ENCODE measurements at regions not wholly inside any gene's neighbourhood (a gene's known extent, or its start where the extent isn't known, plus 50 kb on each side); places are given as distances from the start of the nearest gene placed in this dataset.

DNA sequence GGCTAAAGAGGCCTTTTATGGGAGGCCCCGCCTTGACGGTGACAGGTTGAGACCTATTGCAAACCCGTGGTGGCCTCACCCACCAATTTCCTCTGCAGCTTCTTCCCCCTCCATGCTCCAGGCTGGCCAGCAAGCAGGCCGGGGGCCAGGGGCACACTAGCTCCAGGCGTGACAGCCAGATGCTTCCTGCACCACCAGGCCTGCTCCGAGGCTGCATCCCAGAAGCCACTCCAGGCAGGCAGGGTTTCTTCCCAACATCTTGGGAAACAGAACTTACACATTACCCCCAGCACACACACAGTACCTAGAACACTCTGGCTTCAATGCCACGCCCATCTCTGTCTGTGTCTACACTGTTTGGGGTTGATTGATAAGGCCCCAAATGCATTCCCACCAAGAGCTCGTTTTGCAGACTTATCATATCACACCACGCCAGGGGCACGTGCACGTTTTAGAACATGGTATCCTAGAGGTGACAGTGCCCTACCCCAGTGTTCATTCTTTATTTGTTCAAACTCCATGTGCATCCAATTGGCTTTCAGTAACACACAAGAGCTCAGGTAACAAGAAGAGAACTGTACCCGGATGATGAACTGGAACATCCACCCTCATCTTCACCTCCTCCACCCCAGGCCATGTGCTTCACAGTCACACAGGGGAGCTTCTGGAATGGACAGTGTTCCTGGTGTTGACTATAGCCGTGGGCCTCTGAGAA is 221.4 kb upstream of the RREB1 start (continued):
- TF ChIP-seq, protein P1, sequence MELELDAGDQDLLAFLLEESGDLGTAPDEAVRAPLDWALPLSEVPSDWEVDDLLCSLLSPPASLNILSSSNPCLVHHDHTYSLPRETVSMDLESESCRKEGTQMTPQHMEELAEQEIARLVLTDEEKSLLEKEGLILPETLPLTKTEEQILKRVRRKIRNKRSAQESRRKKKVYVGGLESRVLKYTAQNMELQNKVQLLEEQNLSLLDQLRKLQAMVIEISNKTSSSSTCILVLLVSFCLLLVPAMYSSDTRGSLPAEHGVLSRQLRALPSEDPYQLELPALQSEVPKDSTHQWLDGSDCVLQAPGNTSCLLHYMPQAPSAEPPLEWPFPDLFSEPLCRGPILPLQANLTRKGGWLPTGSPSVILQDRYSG (tag; conservative IDR thresholded peaks at IDR 0.05; ENCODE audit: low read depth): peak; percentile 89
- peak; percentile 90 for TF ChIP-seq CBFA2T3 (IDR thresholded peaks at IDR 0.05)
- TF ChIP-seq, protein P2, sequence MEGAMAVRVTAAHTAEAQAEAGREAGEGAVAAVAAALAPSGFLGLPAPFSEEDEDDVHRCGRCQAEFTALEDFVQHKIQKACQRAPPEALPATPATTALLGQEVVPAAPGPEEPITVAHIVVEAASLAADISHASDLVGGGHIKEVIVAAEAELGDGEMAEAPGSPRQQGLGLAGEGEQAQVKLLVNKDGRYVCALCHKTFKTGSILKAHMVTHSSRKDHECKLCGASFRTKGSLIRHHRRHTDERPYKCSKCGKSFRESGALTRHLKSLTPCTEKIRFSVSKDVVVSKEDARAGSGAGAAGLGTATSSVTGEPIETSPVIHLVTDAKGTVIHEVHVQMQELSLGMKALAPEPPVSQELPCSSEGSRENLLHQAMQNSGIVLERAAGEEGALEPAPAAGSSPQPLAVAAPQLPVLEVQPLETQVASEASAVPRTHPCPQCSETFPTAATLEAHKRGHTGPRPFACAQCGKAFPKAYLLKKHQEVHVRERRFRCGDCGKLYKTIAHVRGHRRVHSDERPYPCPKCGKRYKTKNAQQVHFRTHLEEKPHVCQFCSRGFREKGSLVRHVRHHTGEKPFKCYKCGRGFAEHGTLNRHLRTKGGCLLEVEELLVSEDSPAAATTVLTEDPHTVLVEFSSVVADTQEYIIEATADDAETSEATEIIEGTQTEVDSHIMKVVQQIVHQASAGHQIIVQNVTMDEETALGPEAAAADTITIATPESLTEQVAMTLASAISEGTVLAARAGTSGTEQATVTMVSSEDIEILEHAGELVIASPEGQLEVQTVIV (CRISPR knock-in tag; IDR thresholded peaks at IDR 0.05; ENCODE audit: borderline replicate concordance): no peak
- peak; percentile 53 for TF ChIP-seq MYC (IDR thresholded peaks at IDR 0.05; ENCODE audit: low read depth, low read length)
- no peak; the same call in 1 of the 2 replicates for TF ChIP-seq MYC (CRISPR knock-in tag; IDR thresholded peaks at IDR 0.05; ENCODE audit: borderline replicate concordance, low read depth)
- no peak for TF ChIP-seq TOE1 (IDR thresholded peaks at IDR 0.05; ENCODE audit: borderline replicate concordance)
- TF ChIP-seq TOE1 (CRISPR knock-in tag; IDR thresholded peaks at IDR 0.05; ENCODE audit: borderline replicate concordance, low read depth): no peak
- TF ChIP-seq NFYB (IDR thresholded peaks at IDR 0.05; ENCODE audit: extremely low read depth, insufficient read length): no peak
- TF ChIP-seq ZC3H4 (CRISPR knock-in tag; IDR thresholded peaks at IDR 0.05; ENCODE audit: borderline replicate concordance): no peak
- 0 out of 2 replicates have a peak, but pooled peaks have one; percentile 34 for TF ChIP-seq PTRF (tag; IDR thresholded peaks at IDR 0.05)
- peak; percentile 60 for TF ChIP-seq ASH1L (IDR thresholded peaks at IDR 0.05; ENCODE audit: borderline replicate concordance, low read depth, partially characterized antibody)

All from K562 (cell line).